Vagina (tissue), 2 donors: ENCODE measurements at regions not wholly inside any gene's neighbourhood (a gene's known extent, or its start where the extent isn't known, plus 50 kb on each side); places are given as distances from the start of the nearest gene placed in this dataset.

Experiments used
- POLR2A ChIP-seq, 2 donors: fragments of 450-650 bp; IDR thresholded peaks; one replicate each; pipeline ENCODE4 v1.6.1; 2017; ENCODE audit warnings: antibody characterized with exemption in 2 of 2, mild to moderate bottlenecking in 2 of 2, moderate library complexity in 2 of 2
- TF ChIP-seq, protein P1 (sequence below), 3 experiments: fragments of 450-650 bp in 2 of 3; fragments of 200-600 bp in 1 of 3; sonication (generic) in 1 of 3; IDR thresholded peaks; one replicate each; pipeline ENCODE4 v1.5.1; 2017 to 2019; ENCODE audit warnings: antibody characterized with exemption in 3 of 3, mild to moderate bottlenecking in 2 of 3, moderate library complexity in 2 of 3

GRCh38 chr6:19167251-19167650 is 669.9 kb upstream of the ID4 start:
- TF ChIP-seq, protein P1, sequence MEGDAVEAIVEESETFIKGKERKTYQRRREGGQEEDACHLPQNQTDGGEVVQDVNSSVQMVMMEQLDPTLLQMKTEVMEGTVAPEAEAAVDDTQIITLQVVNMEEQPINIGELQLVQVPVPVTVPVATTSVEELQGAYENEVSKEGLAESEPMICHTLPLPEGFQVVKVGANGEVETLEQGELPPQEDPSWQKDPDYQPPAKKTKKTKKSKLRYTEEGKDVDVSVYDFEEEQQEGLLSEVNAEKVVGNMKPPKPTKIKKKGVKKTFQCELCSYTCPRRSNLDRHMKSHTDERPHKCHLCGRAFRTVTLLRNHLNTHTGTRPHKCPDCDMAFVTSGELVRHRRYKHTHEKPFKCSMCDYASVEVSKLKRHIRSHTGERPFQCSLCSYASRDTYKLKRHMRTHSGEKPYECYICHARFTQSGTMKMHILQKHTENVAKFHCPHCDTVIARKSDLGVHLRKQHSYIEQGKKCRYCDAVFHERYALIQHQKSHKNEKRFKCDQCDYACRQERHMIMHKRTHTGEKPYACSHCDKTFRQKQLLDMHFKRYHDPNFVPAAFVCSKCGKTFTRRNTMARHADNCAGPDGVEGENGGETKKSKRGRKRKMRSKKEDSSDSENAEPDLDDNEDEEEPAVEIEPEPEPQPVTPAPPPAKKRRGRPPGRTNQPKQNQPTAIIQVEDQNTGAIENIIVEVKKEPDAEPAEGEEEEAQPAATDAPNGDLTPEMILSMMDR (IDR thresholded peaks at IDR 0.05), result no peak
- TF ChIP-seq POLR2A (IDR thresholded peaks at IDR 0.05), result no peak
